ENCODE measurements at regions not wholly inside any gene's neighbourhood (a gene's known extent, or its start where the extent isn't known, plus 50 kb on each side); places are given as distances from the start of the nearest gene placed in this dataset.

GRCh38 chr2:42853549-42854206, 61.3 kb upstream of the HAAO start:
- no peak for DNase-seq (ENCODE audit: low read depth)

GRCh38 chr2:42852798-42853197, 60.4 kb upstream of the HAAO start:
- no peak for DNase-seq (ENCODE audit: low read depth)

GRCh38 chr2:42851740-42852250, 59.4 kb upstream of the HAAO start:
- DNase-seq (ENCODE audit: low read depth): no peak

GRCh38 chr2:42851186-42851585, 58.8 kb upstream of the HAAO start:
- DNase-seq (ENCODE audit: low read depth): no peak

GRCh38 chr2:42850016-42850805, 57.8 kb upstream of the HAAO start:
- no peak for DNase-seq (ENCODE audit: low read depth)

GRCh38 chr2:42849311-42849710, 56.9 kb upstream of the HAAO start:
- DNase-seq (ENCODE audit: low read depth): no peak

GRCh38 chr2:42848726-42849290, 56.4 kb upstream of the HAAO start:
- DNase-seq (ENCODE audit: low read depth): no peak

GRCh38 chr2:42848265-42848664, 55.9 kb upstream of the HAAO start:
- no peak for DNase-seq (ENCODE audit: low read depth)

- no peak for DNase-seq (ENCODE audit: low read depth)
Measured at GRCh38 chr2:42847596-42848151, 55.3 kb upstream of the HAAO start.

GRCh38 chr2:42846932-42847595, 54.7 kb upstream of the HAAO start:
- no peak for DNase-seq (ENCODE audit: low read depth)

- no peak for DNase-seq (ENCODE audit: low read depth)
Measured at GRCh38 chr2:42846026-42846425, 53.6 kb upstream of the HAAO start.

- DNase-seq (ENCODE audit: low read depth): no peak
Measured at GRCh38 chr2:42844901-42845821, 52.8 kb upstream of the HAAO start.

- no peak for DNase-seq (ENCODE audit: low read depth)
Measured at GRCh38 chr2:42844366-42844765, 52.0 kb upstream of the HAAO start.

GRCh38 chr2:42843611-42844010, 51.2 kb upstream of the HAAO start:
- no peak for DNase-seq (ENCODE audit: low read depth)

GRCh38 chr2:42843131-42843530, 50.7 kb upstream of the HAAO start:
- no peak for DNase-seq (ENCODE audit: low read depth)

GRCh38 chr2:42842466-42842865, 50.1 kb upstream of the HAAO start:
- DNase-seq (ENCODE audit: low read depth): no peak
